ENCODE measurements at regions not wholly inside any gene's neighbourhood (a gene's known extent, or its start where the extent isn't known, plus 50 kb on each side); places are given as distances from the start of the nearest gene placed in this dataset.

- no peak for DNase-seq (ENCODE audit: low read depth)
- TF ChIP-seq, protein P1, sequence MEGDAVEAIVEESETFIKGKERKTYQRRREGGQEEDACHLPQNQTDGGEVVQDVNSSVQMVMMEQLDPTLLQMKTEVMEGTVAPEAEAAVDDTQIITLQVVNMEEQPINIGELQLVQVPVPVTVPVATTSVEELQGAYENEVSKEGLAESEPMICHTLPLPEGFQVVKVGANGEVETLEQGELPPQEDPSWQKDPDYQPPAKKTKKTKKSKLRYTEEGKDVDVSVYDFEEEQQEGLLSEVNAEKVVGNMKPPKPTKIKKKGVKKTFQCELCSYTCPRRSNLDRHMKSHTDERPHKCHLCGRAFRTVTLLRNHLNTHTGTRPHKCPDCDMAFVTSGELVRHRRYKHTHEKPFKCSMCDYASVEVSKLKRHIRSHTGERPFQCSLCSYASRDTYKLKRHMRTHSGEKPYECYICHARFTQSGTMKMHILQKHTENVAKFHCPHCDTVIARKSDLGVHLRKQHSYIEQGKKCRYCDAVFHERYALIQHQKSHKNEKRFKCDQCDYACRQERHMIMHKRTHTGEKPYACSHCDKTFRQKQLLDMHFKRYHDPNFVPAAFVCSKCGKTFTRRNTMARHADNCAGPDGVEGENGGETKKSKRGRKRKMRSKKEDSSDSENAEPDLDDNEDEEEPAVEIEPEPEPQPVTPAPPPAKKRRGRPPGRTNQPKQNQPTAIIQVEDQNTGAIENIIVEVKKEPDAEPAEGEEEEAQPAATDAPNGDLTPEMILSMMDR (conservative IDR thresholded peaks at IDR 0.05; ENCODE audit: control insufficient read depth, insufficient read depth, low read depth, low read length) = no peak
- no peak overlapping the region for H3K4me3 ChIP-seq (ENCODE audit: control insufficient read depth, low read depth, low read length)
Observed at GRCh38 chr7:128172963-128173362, 68.1 kb upstream of the LEP start.

- TF ChIP-seq, protein P1 (conservative IDR thresholded peaks at IDR 0.05; ENCODE audit: control insufficient read depth, insufficient read depth, low read depth, low read length) = no peak
- DNase-seq (ENCODE audit: low read depth) = no peak
- H3K4me3 ChIP-seq (ENCODE audit: control insufficient read depth, low read depth, low read length) = no peak overlapping the region
Observed at GRCh38 chr7:128174386-128174785, 66.7 kb upstream of the LEP start.

- TF ChIP-seq, protein P1 (conservative IDR thresholded peaks at IDR 0.05; ENCODE audit: control insufficient read depth, insufficient read depth, low read depth, low read length) = no peak
Observed at GRCh38 chr7:128176696-128177095, 64.4 kb upstream of the LEP start.

DNA sequence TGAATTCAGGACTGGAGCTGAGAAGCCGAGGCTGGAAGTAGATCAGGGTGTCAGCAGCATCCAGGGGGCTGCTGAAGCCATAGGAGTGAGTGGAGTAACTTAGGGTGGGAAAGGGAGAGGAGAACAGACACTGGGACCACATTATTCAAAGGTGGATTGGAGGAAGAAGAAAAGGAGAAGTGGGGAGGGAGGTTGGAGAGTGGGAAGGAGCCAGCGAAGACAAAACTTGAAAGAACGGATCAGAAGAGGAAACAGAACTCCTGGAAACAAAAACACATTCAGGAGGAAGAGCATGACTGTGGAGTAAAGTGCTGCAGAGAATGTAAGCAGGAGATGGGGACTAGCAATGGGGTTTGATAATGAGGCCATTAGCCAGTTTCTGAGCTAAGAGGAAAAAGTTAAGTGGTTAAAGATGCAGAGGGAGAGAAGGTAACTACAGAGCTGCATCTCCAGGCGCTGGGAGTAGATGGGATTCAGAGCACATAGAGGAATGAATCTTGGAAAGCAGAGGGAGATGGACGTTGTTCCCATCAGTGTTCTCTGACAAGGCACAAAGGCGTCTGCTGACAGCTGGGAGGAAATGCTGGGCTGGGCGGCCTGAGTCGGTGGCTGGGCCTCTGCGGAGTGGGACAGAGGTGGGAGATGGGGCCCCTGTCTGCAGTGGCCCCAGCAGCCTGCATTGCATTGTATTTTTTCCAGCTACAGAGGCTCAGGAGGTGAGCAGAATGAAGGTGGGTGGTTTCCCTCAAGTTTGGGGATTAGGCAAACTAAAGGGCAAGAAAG is 63.1 kb upstream of the LEP start:
- DNase-seq (ENCODE audit: low read depth) = no peak
- TF ChIP-seq, protein P1 (conservative IDR thresholded peaks at IDR 0.05; ENCODE audit: control insufficient read depth, insufficient read depth, low read depth, low read length) = no peak
- no peak overlapping the region for H3K4me3 ChIP-seq (ENCODE audit: control insufficient read depth, low read depth, low read length)

More at GRCh38 chr7:128176696-128177095, 64.4 kb upstream of the LEP start:
- H3K4me3 ChIP-seq (ENCODE audit: control insufficient read depth, low read depth, low read length) = no peak overlapping the region
- no peak for DNase-seq (ENCODE audit: low read depth)

DNA sequence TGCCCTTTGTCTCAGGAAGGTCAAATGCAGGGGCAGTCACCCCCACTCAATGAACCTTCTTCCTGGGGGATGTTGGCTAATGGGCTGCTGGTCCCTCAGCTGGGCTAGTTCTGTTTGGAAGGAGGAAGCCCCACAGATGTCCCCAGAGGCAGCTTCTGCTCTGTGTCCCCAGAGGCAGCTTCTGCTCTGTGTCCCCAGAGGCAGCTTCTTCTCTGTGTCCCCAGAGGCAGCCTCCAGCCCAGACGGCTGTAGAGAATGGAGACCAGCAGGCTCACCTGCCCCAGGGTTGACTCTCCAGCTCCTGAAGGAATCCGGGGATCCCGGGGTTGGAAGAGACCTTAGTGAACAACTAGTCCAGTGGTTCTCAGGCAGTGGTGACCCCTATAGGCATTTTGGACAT is 62.5 kb upstream of the LEP start:
- TF ChIP-seq, protein P1 (conservative IDR thresholded peaks at IDR 0.05; ENCODE audit: control insufficient read depth, insufficient read depth, low read depth, low read length) = no peak
- no peak for DNase-seq (ENCODE audit: low read depth)
- H3K4me3 ChIP-seq (ENCODE audit: control insufficient read depth, low read depth, low read length) = no peak overlapping the region

- H3K4me3 ChIP-seq (ENCODE audit: control insufficient read depth, low read depth, low read length) = no peak overlapping the region
- TF ChIP-seq, protein P1 (conservative IDR thresholded peaks at IDR 0.05; ENCODE audit: control insufficient read depth, insufficient read depth, low read depth, low read length) = no peak
- no peak for DNase-seq (ENCODE audit: low read depth)
Observed at GRCh38 chr7:128188396-128189230, 52.5 kb upstream of the LEP start.

Data from fibroblast of mammary gland (primary cell).